HG03139 (cell line): ENCODE measurements at regions not wholly inside any gene's neighbourhood (a gene's known extent, or its start where the extent isn't known, plus 50 kb on each side); places are given as distances from the start of the nearest gene placed in this dataset.
"Not testable (repeated sequence)": the region's sequence is repeated elsewhere in the genome, so short reads cannot be mapped to it uniquely, and the experiment has no call there.

Experiments
- ATAC-seq: cut with Tn5 transposase; IDR thresholded peaks from one replicate; pipeline ENCODE4 v1.9.1; 2021; ENCODE audit not compliant: unreplicated experiment

- not testable (repeated sequence) for ATAC-seq
Measured at GRCh38 chrY:7588176-7588575, 676.6 kb upstream of the AMELY start.

GRCh38 chrY:7562541-7562940 is 651.0 kb upstream of the AMELY start:
- ATAC-seq: no peak

GRCh38 chrY:7557675-7558074 is 646.1 kb upstream of the AMELY start:
- no peak for ATAC-seq

GRCh38 chrY:7555006-7555405 is 643.5 kb upstream of the AMELY start:
- no peak for ATAC-seq

- no peak for ATAC-seq
Measured at GRCh38 chrY:7545060-7545459, 633.5 kb upstream of the AMELY start.

GRCh38 chrY:7544172-7544770 is 632.7 kb upstream of the AMELY start:
- ATAC-seq: no peak

- no peak for ATAC-seq
Measured at GRCh38 chrY:7543506-7543905, 632.0 kb upstream of the AMELY start.

- no peak for ATAC-seq
Measured at GRCh38 chrY:7542256-7542858, 630.8 kb upstream of the AMELY start.

GRCh38 chrY:7529396-7529795 is 617.8 kb upstream of the AMELY start:
- no peak for ATAC-seq

GRCh38 chrY:7527568-7527967 is 616.0 kb upstream of the AMELY start:
- not testable (repeated sequence) for ATAC-seq

GRCh38 chrY:7518387-7518786 is 606.8 kb upstream of the AMELY start:
- no peak for ATAC-seq

GRCh38 chrY:7516268-7516667 is 604.7 kb upstream of the AMELY start:
- ATAC-seq: no peak

GRCh38 chrY:7515812-7516211 is 604.3 kb upstream of the AMELY start:
- no peak for ATAC-seq

GRCh38 chrY:7502896-7503295 is 591.3 kb upstream of the AMELY start:
- no peak for ATAC-seq

- ATAC-seq: no peak
Measured at GRCh38 chrY:7501236-7501635, 589.7 kb upstream of the AMELY start.

- ATAC-seq: no peak
Measured at GRCh38 chrY:7496001-7496400, 584.4 kb upstream of the AMELY start.

- ATAC-seq: not testable (repeated sequence)
Measured at GRCh38 chrY:7484455-7485285, 573.1 kb upstream of the AMELY start.

GRCh38 chrY:7471976-7472375 is 560.4 kb upstream of the AMELY start:
- no peak for ATAC-seq

- no peak for ATAC-seq
Measured at GRCh38 chrY:7470037-7470436, 558.5 kb upstream of the AMELY start.

- ATAC-seq: no peak
Measured at GRCh38 chrY:7468951-7469745, 557.6 kb upstream of the AMELY start.

- ATAC-seq: no peak
Measured at GRCh38 chrY:7467796-7468520, 556.4 kb upstream of the AMELY start.
